ENCODE measurements at regions not wholly inside any gene's neighbourhood (a gene's known extent, or its start where the extent isn't known, plus 50 kb on each side); places are given as distances from the start of the nearest gene placed in this dataset.
"Not testable (repeated sequence)": the region's sequence is repeated elsewhere in the genome, so short reads cannot be mapped to it uniquely, and the experiment has no call there.

- peak; percentile 15 for DNase-seq (ENCODE audit: extremely low spot score)
- no peak for TF ChIP-seq HDGF (IDR thresholded peaks at IDR 0.05; ENCODE audit: borderline replicate concordance)
- TF ChIP-seq FOXA1 (IDR thresholded peaks at IDR 0.05) = no peak
- no peak for TF ChIP-seq ARNT (IDR thresholded peaks at IDR 0.05)
- no peak for TF ChIP-seq FOXK2 (IDR thresholded peaks at IDR 0.05)
- no peak for TF ChIP-seq TARDBP (IDR thresholded peaks at IDR 0.05)
- no peak for TF ChIP-seq BHLHE40 (IDR thresholded peaks at IDR 0.05; ENCODE audit: borderline replicate concordance)
- no peak for TF ChIP-seq SUZ12 (IDR thresholded peaks at IDR 0.05)
- TF ChIP-seq CTBP1 (IDR thresholded peaks at IDR 0.05; ENCODE audit: borderline replicate concordance) = no peak
- TF ChIP-seq LEF1 (IDR thresholded peaks at IDR 0.05; ENCODE audit: borderline replicate concordance) = no peak
- CTCF ChIA-PET = interaction anchor here (0.5 kb wide), 1 partner anchor 8 kb away, joined by 3 read pairs; no protein-coding TSS in a partner anchor
- POLR2A ChIA-PET = no interaction called here
Observed at GRCh38 chr1:221543529-221544120, 198.3 kb downstream of the DUSP10 start.

DNA sequence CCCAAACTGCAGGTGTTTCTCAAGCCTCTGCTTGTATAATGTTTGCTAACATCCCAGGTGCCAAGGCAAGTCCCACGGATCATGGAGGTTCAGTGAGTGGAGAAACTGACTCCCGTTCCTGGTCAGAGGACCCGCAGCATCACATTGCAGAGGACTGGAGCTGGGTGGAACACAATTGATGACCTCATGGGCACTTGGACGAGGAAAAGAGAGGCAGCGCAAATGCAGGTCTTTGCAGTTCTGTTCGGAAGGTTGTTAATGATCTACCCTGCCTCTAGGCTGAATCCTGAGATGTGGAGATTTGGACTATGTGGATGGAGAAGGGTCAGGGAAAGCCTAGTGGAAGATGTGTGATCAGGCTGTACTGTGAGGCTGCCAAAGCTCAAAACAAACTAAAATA is 192.9 kb downstream of the DUSP10 start:
- TF ChIP-seq FOXM1 (IDR thresholded peaks at IDR 0.05; ENCODE audit: borderline replicate concordance) (no peak), FOXK2 (IDR thresholded peaks at IDR 0.05) (no peak), ELF4 (IDR thresholded peaks at IDR 0.05) (no peak), CTBP1 (IDR thresholded peaks at IDR 0.05; ENCODE audit: borderline replicate concordance) (no peak), LEF1 (IDR thresholded peaks at IDR 0.05; ENCODE audit: borderline replicate concordance) (no peak), ARNT (IDR thresholded peaks at IDR 0.05) (no peak), BHLHE40 (IDR thresholded peaks at IDR 0.05; ENCODE audit: borderline replicate concordance) (no peak), ZNF384 (IDR thresholded peaks at IDR 0.05) (no peak)
- ChIA-PET CTCF (no interaction called here), POLR2A (no interaction called here)
- DNase-seq (ENCODE audit: extremely low spot score) = no peak

- no peak for DNase-seq (ENCODE audit: extremely low spot score)
- no peak for TF ChIP-seq BHLHE40 (IDR thresholded peaks at IDR 0.05; ENCODE audit: borderline replicate concordance)
- CTCF ChIA-PET = no interaction called here
- POLR2A ChIA-PET = no interaction called here
Observed at GRCh38 chr1:221549815-221550214, 192.1 kb downstream of the DUSP10 start.

DNA sequence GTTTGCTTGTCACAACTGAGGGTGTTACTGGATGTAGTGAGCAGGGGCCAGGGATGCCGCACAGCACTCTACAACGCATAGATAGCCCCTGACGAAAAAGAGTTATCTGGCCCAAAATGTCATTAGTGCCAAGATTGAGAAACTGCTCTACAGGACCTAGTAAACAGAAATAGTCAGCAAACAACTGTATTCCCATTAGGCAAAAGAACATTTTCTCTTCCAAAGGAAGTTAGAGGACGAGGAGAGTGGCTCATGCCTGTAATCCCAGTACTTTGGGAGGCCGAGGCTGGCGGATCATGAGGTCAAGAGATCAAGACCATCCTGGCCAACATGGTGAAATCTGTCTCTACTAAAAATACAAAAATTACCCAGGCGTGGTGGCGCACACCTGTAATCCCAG is 189.1 kb downstream of the DUSP10 start:
- CTCF ChIA-PET; DNase-seq (ENCODE audit: extremely low spot score); POLR2A ChIA-PET: not testable (repeated sequence)

DNA sequence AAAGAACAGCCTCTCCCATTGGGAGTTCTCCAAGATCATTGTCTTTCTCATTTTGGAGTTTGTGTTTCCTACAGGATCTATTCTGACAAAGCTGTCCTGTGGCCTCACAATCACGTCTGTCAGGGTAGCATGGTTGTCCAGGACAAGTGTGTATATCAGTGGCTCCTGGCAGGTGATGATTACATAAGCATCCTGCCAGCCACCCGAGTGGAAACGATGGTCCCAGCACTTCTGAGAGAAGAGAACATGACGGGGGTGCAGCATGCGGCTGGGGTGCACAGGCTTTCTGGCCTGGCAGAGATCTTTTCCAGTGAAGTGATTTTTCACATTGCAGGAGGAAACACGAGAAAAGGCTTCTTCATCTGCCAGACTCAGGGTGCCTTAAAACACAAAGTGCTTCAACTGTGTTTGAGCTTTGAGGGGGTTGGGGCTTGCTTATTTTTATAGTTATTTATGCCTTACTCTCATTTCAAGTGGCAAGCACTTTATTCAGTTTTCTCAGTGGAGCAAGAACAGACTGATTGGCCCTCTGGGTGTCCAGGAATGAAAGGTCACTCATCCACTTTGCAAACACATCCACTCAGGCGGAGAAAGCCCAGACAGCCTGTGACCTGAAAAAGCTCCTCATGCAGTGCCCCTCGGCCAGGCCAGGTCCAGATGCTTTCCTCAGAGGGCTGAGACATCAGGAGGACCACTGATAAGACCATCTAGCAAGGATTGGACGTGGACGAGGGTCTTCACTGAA is 186.0 kb downstream of the DUSP10 start:
- no peak for TF ChIP-seq BHLHE40 (IDR thresholded peaks at IDR 0.05; ENCODE audit: borderline replicate concordance)
- no peak for TF ChIP-seq PKNOX1 (IDR thresholded peaks at IDR 0.05)
- TF ChIP-seq ZNF384 (IDR thresholded peaks at IDR 0.05) = no peak
- TF ChIP-seq HDGF (IDR thresholded peaks at IDR 0.05; ENCODE audit: borderline replicate concordance) = no peak
- TF ChIP-seq NFRKB (IDR thresholded peaks at IDR 0.05) = no peak
- no peak for TF ChIP-seq SUZ12 (IDR thresholded peaks at IDR 0.05)
- no peak for TF ChIP-seq L3MBTL2 (conservative IDR thresholded peaks at IDR 0.05)
- TF ChIP-seq FOXA1 (IDR thresholded peaks at IDR 0.05) = no peak
- no peak for TF ChIP-seq CTBP1 (IDR thresholded peaks at IDR 0.05; ENCODE audit: borderline replicate concordance)
- no peak for TF ChIP-seq ELF4 (IDR thresholded peaks at IDR 0.05)
- no peak for TF ChIP-seq FOXK2 (IDR thresholded peaks at IDR 0.05)
- CTCF ChIA-PET = no interaction called here
- POLR2A ChIA-PET = no interaction called here

GRCh38 chr1:221556435-221556834 is 185.5 kb downstream of the DUSP10 start:
- CTCF ChIA-PET = no interaction called here
- POLR2A ChIA-PET = no interaction called here
- no peak for TF ChIP-seq FOXM1 (IDR thresholded peaks at IDR 0.05; ENCODE audit: borderline replicate concordance)
- no peak for TF ChIP-seq FOXK2 (IDR thresholded peaks at IDR 0.05)
- TF ChIP-seq NFRKB (IDR thresholded peaks at IDR 0.05) = no peak
- no peak for TF ChIP-seq CTBP1 (IDR thresholded peaks at IDR 0.05; ENCODE audit: borderline replicate concordance)
- TF ChIP-seq SUZ12 (IDR thresholded peaks at IDR 0.05) = no peak
- no peak for TF ChIP-seq ELF4 (IDR thresholded peaks at IDR 0.05)
- no peak for TF ChIP-seq FOXA1 (IDR thresholded peaks at IDR 0.05)
- TF ChIP-seq PKNOX1 (IDR thresholded peaks at IDR 0.05) = no peak
- no peak for TF ChIP-seq BHLHE40 (IDR thresholded peaks at IDR 0.05; ENCODE audit: borderline replicate concordance)
- TF ChIP-seq ZNF384 (IDR thresholded peaks at IDR 0.05) = no peak
- no peak for TF ChIP-seq TARDBP (IDR thresholded peaks at IDR 0.05)
- no peak for TF ChIP-seq ARNT (IDR thresholded peaks at IDR 0.05)
- no peak for TF ChIP-seq HDGF (IDR thresholded peaks at IDR 0.05; ENCODE audit: borderline replicate concordance)
- no peak for TF ChIP-seq LEF1 (IDR thresholded peaks at IDR 0.05; ENCODE audit: borderline replicate concordance)
- no peak for TF ChIP-seq SP1 (IDR thresholded peaks at IDR 0.05)
- DNase-seq (ENCODE audit: extremely low spot score) = no peak

More for the DNA sequence above, 186.0 kb downstream of the DUSP10 start:
- DNase-seq (ENCODE audit: extremely low spot score) = no peak

DNA sequence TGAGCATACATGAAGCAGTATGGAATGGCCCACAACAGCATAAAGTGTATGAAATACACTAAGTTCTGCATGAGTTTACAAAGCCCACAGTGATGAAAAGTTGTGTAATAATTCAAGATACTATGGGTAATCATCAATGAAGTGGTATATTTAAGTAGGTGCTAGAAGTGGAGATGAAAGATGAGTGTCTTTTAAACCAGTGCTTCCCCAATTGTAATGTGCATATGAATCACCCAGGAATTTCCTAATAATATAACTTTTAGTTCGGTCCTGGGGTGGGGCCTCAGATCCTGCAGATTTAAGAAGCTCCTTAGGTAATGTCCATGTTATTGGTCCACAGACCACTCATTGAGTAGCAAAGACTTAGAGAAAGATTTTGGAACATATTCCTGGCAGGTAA is 184.9 kb downstream of the DUSP10 start:
- ChIA-PET CTCF (no interaction called here), POLR2A (interaction anchor here (1.1 kb wide), 1 partner anchor 13 kb away, joined by 3 read pairs; no protein-coding TSS in a partner anchor)
- no peak for TF ChIP-seq L3MBTL2 (conservative IDR thresholded peaks at IDR 0.05)

More for the DNA sequence above, 184.9 kb downstream of the DUSP10 start:
- no peak for DNase-seq (ENCODE audit: extremely low spot score)

All from HEK293T (cell line).